H1 (cell line): ENCODE measurements at regions not wholly inside any gene's neighbourhood (a gene's known extent, or its start where the extent isn't known, plus 50 kb on each side); places are given as distances from the start of the nearest gene placed in this dataset.

Experiments used
- CTCF ChIA-PET: fragments of 300-600 bp; sonication (Branson Sonifier 250); formaldehyde crosslinking; loops from one replicate; lab custom pipeline; 2021; ENCODE audit not compliant: partially characterized antibody; lab: Charles Lee
- POLR2A ChIA-PET: fragments of 300-600 bp; sonication (Branson Sonifier 250); formaldehyde crosslinking; loops from one replicate; lab custom pipeline; 2021; ENCODE audit warnings: inconsistent platforms; ENCODE audit not compliant: partially characterized antibody; lab: Charles Lee
- DNase-seq, 2 experiments: peaks; one replicate each; pipeline versions ENCODE4 v3.0.0 to v3.0.0-alpha.2; 2010 to 2022; ENCODE audit warnings: low spot score in 2 of 2, low read depth in 1 of 2, mixed read lengths in 1 of 2
- FAIRE-seq: peaks from 2 replicates; lab custom pipeline; 2011; peaks lifted over from hg19 to GRCh38; lab: Jason Lieb, UNC
- H2AFZ ChIP-seq: 2 replicates; pipeline ENCODE4 v1.8.1; 2012; ENCODE audit warnings: low read length, inconsistent platforms
- H2AK5ac ChIP-seq: 2 replicates; pipeline ENCODE4 v1.6.1; 2013; ENCODE audit warnings: low read depth, low read length
- H2BK120ac ChIP-seq: replicated peaks from 2 replicates; pipeline ENCODE3; 2013; ENCODE audit warnings: low read depth, low read length, inconsistent platforms
- H2BK12ac ChIP-seq: 2 replicates; pipeline ENCODE4 v1.6.1; 2013; ENCODE audit warnings: low read depth, low read length
- H2BK15ac ChIP-seq: 2 replicates; pipeline ENCODE4 v1.6.1; 2013; ENCODE audit warnings: low read length
- H2BK20ac ChIP-seq: 2 replicates; pipeline ENCODE4 v1.6.1; 2013; ENCODE audit warnings: low read length
- H2BK5ac ChIP-seq: 2 replicates; pipeline ENCODE4 v1.6.1; 2013; ENCODE audit warnings: low read depth, low read length
- H3K14ac ChIP-seq: 2 replicates; pipeline ENCODE4 v1.6.1; 2013; ENCODE audit warnings: inconsistent platforms; ENCODE audit not compliant: insufficient read length
- H3K18ac ChIP-seq: 2 replicates; pipeline ENCODE4 v1.6.1; 2013; ENCODE audit warnings: low read length; ENCODE audit errors: extremely low read depth
- H3K23ac ChIP-seq: 2 replicates; pipeline ENCODE4 v1.6.1; 2013; ENCODE audit warnings: inconsistent platforms; ENCODE audit not compliant: insufficient read length
- H3K23me2 ChIP-seq: 2 replicates; pipeline ENCODE4 v1.6.1; 2013; ENCODE audit warnings: low read depth, low read length
- H3K27ac ChIP-seq: 2 replicates; pipeline ENCODE4 v1.6.1; 2011; ENCODE audit warnings: low read depth, low read length, inconsistent platforms
- H3K27me3 ChIP-seq, 4 experiments: replicated peaks in 1 of 4; 1 replicate in 1 of 4; 2 replicates in 3 of 4; pipeline versions ENCODE4 v1.6.1 to v1.8.1; 2011 to 2013; ENCODE audit warnings: low read length in 3 of 4, mild to moderate bottlenecking in 3 of 4, inconsistent platforms in 2 of 4, mixed read lengths in 2 of 4, moderate library complexity in 1 of 4; ENCODE audit not compliant: control insufficient read depth in 3 of 4, insufficient read depth in 3 of 4; ENCODE audit errors: extremely low read depth in 1 of 4
- H3K36me3 ChIP-seq, 4 experiments: 2 replicates each; pipeline versions ENCODE4 v1.6.1 to v1.8.1; 2011 to 2013; ENCODE audit warnings: mild to moderate bottlenecking in 4 of 4, low read length in 3 of 4, moderate library complexity in 2 of 4, control low read depth in 1 of 4, inconsistent platforms in 1 of 4; ENCODE audit not compliant: insufficient read depth in 4 of 4, control insufficient read depth in 2 of 4
- H3K4ac ChIP-seq: replicated peaks from 2 replicates; pipeline ENCODE3; 2013; ENCODE audit warnings: low read length, low read depth, mixed read lengths, inconsistent platforms; ENCODE audit not compliant: insufficient read length
- H3K4me1 ChIP-seq, 4 experiments: replicated peaks in 1 of 4; 1 replicate in 1 of 4; 2 replicates in 3 of 4; pipeline versions ENCODE4 v1.6.1 to v1.8.1; 2011 to 2013; ENCODE audit warnings: low read length in 3 of 4, inconsistent platforms in 2 of 4, mixed read lengths in 1 of 4; ENCODE audit not compliant: insufficient read depth in 4 of 4, control insufficient read depth in 3 of 4
- H3K4me2 ChIP-seq, 2 experiments: 2 replicates each; pipeline versions ENCODE4 v1.6.1 to v1.8.1; 2011 to 2013; ENCODE audit warnings: low read depth in 2 of 2, low read length in 2 of 2, control low read depth in 1 of 2, inconsistent platforms in 1 of 2, mild to moderate bottlenecking in 1 of 2; ENCODE audit not compliant: insufficient read depth in 1 of 2
- H3K4me3 ChIP-seq, 4 experiments: fragments of 200-600, 300-600 bp in 1 of 4; sonication (generic), shearing (Covaris generic), sonication (Bioruptor Twin) in 1 of 4; 2 replicates each; pipeline versions ENCODE4 v1.5.1 to v1.8.1; 2011 to 2016; ENCODE audit warnings: low read length in 4 of 4, low read depth in 3 of 4, control low read depth in 2 of 4, inconsistent platforms in 2 of 4, mild to moderate bottlenecking in 2 of 4, mixed read lengths in 1 of 4, moderate library complexity in 1 of 4; ENCODE audit not compliant: insufficient read depth in 2 of 4; ENCODE audit errors: extremely low read depth in 1 of 4
- H3K56ac ChIP-seq: replicated peaks from 2 replicates; pipeline ENCODE3; 2013; ENCODE audit warnings: low read depth, mild to moderate bottlenecking, mixed read lengths, low read length, inconsistent platforms; ENCODE audit not compliant: insufficient read length
- H3K79me1 ChIP-seq: 2 replicates; pipeline ENCODE4 v1.6.1; 2013; ENCODE audit warnings: low read depth, low read length, control low read depth
- H3K79me2 ChIP-seq, 2 experiments: 2 replicates each; pipeline versions ENCODE4 v1.6.1 to v1.8.1; 2012 to 2013; ENCODE audit warnings: low read length in 2 of 2, mild to moderate bottlenecking in 2 of 2, inconsistent platforms in 1 of 2; ENCODE audit not compliant: insufficient read depth in 2 of 2, control insufficient read depth in 1 of 2
- H3K9ac ChIP-seq, 4 experiments: replicated peaks in 1 of 4; 1 replicate in 1 of 4; 2 replicates in 3 of 4; pipeline versions ENCODE4 v1.6.1 to v1.8.1; 2011 to 2013; ENCODE audit warnings: low read depth in 3 of 4, low read length in 3 of 4, control low read depth in 2 of 4, mild to moderate bottlenecking in 2 of 4, moderate library complexity in 2 of 4, inconsistent platforms in 1 of 4; ENCODE audit errors: extremely low read depth in 1 of 4
- H3K9me3 ChIP-seq, 2 experiments: 2 replicates each; pipeline versions ENCODE4 v1.6.1 to v1.8.1; 2012 to 2013; ENCODE audit warnings: mild to moderate bottlenecking in 2 of 2, moderate library complexity in 2 of 2, control low read depth in 1 of 2, inconsistent platforms in 1 of 2, low read depth in 1 of 2, low read length in 1 of 2, mixed read lengths in 1 of 2; ENCODE audit not compliant: insufficient read depth in 2 of 2
- H4K20me1 ChIP-seq, 2 experiments: replicated peaks in 1 of 2; 2 replicates each; pipeline versions ENCODE3 to v1.8.1; 2011 to 2013; ENCODE audit warnings: inconsistent platforms in 2 of 2, low read length in 2 of 2, mild to moderate bottlenecking in 1 of 2; ENCODE audit not compliant: insufficient read depth in 2 of 2, control insufficient read depth in 1 of 2
- H4K5ac ChIP-seq: 2 replicates; pipeline ENCODE4 v1.6.1; 2013; ENCODE audit warnings: low read length, low read depth, mixed read lengths, inconsistent platforms; ENCODE audit not compliant: insufficient read length
- H4K8ac ChIP-seq: 2 replicates; pipeline ENCODE4 v1.8.0; 2013; ENCODE audit warnings: mild to moderate bottlenecking, moderate library complexity, low read length, inconsistent platforms; ENCODE audit not compliant: insufficient read depth; ENCODE audit errors: extremely low read depth
- H4K91ac ChIP-seq: replicated peaks from 2 replicates; pipeline ENCODE3; 2013; ENCODE audit warnings: low read length, mixed read lengths, inconsistent platforms; ENCODE audit not compliant: insufficient read length
- CHD1 ChIP-seq: IDR thresholded peaks from 2 replicates; pipeline ENCODE4 v1.6.1; 2012; ENCODE audit warnings: low read depth, low read length, improper control_type of control experiment
- CHD2 ChIP-seq: IDR thresholded peaks from 2 replicates; pipeline ENCODE4 v1.6.1; 2012; ENCODE audit warnings: low read length, improper control_type of control experiment
- EGR1 ChIP-seq: IDR thresholded peaks from 2 replicates; pipeline ENCODE4 v1.6.1; 2011; ENCODE audit warnings: low read depth, low read length, borderline replicate concordance
- EP300 ChIP-seq, 2 experiments: IDR thresholded peaks; 1 replicate in 1 of 2; 2 replicates in 1 of 2; pipeline ENCODE4 v1.6.1; 2011 to 2012; ENCODE audit warnings: low read depth in 2 of 2, low read length in 2 of 2, mild to moderate bottlenecking in 2 of 2, borderline replicate concordance in 1 of 2, inconsistent platforms in 1 of 2, moderate library complexity in 1 of 2
- EZH2 ChIP-seq: fragments of 200-600 bp; sonication (generic); IDR thresholded peaks from 2 replicates; pipeline ENCODE4 v1.7.1; 2012; ENCODE audit warnings: low read depth, mild to moderate bottlenecking, moderate library complexity, low read length, inconsistent platforms; ENCODE audit not compliant: severe bottlenecking
- JUND ChIP-seq: IDR thresholded peaks from 2 replicates; pipeline ENCODE4 v1.6.1; 2011; ENCODE audit warnings: mild to moderate bottlenecking, improper control_type of control experiment, low read length
- KDM4A ChIP-seq: IDR thresholded peaks from one replicate; pipeline ENCODE4 v1.7.1; 2012; ENCODE audit warnings: low read depth, mild to moderate bottlenecking, moderate library complexity, low read length, inconsistent platforms; ENCODE audit not compliant: severe bottlenecking
- NANOG ChIP-seq: IDR thresholded peaks from 2 replicates; pipeline ENCODE4 v1.6.1; 2011; ENCODE audit warnings: low read length, low read depth, mild to moderate bottlenecking, inconsistent platforms; ENCODE audit not compliant: insufficient read depth, poor library complexity, severe bottlenecking
- NRF1 ChIP-seq: IDR thresholded peaks from 2 replicates; pipeline ENCODE4 v1.6.1; 2011; ENCODE audit warnings: mild to moderate bottlenecking, low read depth, low read length, improper control_type of control experiment
- SP1 ChIP-seq: IDR thresholded peaks from 2 replicates; pipeline ENCODE4 v1.6.1; 2011; ENCODE audit warnings: low read depth, low read length
- SP2 ChIP-seq: IDR thresholded peaks from 2 replicates; pipeline ENCODE4 v1.6.1; 2012; ENCODE audit warnings: mild to moderate bottlenecking, low read length, inconsistent platforms
- TBP ChIP-seq: IDR thresholded peaks from 2 replicates; pipeline ENCODE4 v1.6.1; 2011; ENCODE audit warnings: low read depth, low read length, improper control_type of control experiment
- TCF12 ChIP-seq: IDR thresholded peaks from 2 replicates; pipeline ENCODE4 v1.6.1; 2011; ENCODE audit warnings: low read depth, mild to moderate bottlenecking, low read length
- TF ChIP-seq, protein P1 (sequence below): IDR thresholded peaks from 2 replicates; pipeline ENCODE4 v1.6.1; 2012; ENCODE audit warnings: inconsistent platforms
- TF ChIP-seq, protein P2 (sequence below): IDR thresholded peaks from 2 replicates; pipeline ENCODE4 v1.6.1; 2011; ENCODE audit warnings: low read depth, mild to moderate bottlenecking, low read length; ENCODE audit not compliant: insufficient read depth

DNA sequence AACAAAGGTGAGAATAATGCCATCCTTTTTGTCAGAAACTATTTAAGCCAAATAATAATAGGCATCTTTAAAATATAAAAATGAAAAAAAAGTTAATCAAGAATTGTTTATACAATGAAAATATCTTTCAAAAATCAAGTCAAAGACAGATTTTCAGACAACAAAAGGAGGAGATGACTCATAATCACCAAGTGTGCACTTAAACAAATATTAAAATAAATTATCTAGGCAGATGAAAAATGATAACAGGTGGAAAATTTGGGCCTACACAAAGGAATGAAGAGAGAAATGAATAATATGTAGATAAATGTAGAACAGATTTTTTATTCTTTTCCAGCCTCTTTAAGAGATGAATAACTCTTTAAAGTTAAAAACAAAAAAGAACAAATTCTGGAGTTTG is 250.0 kb upstream of the PLEKHG7 start:
- H3K4me2 ChIP-seq = no peak overlapping the region
- POLR2A ChIA-PET = no interaction called here
- TF ChIP-seq, protein P1, sequence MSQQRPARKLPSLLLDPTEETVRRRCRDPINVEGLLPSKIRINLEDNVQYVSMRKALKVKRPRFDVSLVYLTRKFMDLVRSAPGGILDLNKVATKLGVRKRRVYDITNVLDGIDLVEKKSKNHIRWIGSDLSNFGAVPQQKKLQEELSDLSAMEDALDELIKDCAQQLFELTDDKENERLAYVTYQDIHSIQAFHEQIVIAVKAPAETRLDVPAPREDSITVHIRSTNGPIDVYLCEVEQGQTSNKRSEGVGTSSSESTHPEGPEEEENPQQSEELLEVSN = no peak
- TF ChIP-seq JUND = no peak
- TF ChIP-seq, protein P2, sequence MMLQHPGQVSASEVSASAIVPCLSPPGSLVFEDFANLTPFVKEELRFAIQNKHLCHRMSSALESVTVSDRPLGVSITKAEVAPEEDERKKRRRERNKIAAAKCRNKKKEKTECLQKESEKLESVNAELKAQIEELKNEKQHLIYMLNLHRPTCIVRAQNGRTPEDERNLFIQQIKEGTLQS = no peak
- TF ChIP-seq NRF1 = no peak
- TF ChIP-seq SP1 = no peak
- no peak for TF ChIP-seq TCF12
- TF ChIP-seq KDM4A = no peak
- no peak for TF ChIP-seq CHD1
- TF ChIP-seq NANOG = no peak
- TF ChIP-seq CHD2 = no peak
- TF ChIP-seq EZH2 = no peak
- no peak for TF ChIP-seq EGR1
- TF ChIP-seq EP300 (IDR thresholded peaks at IDR 0.05; ENCODE audit: borderline replicate concordance in 1 of 2, low read depth in 2 of 2, low read length in 2 of 2) = no peak
- TF ChIP-seq TBP = no peak
- TF ChIP-seq SP2 = no peak

More for the DNA sequence above, 250.0 kb upstream of the PLEKHG7 start:
- H3K27me3 ChIP-seq = no peaks in the 10 kb centered on the region
- H3K36me3 ChIP-seq = no peaks in the 10 kb centered on the region
- no peak overlapping the region for H2BK120ac ChIP-seq
- no peak overlapping the region for H2AK5ac ChIP-seq
- H2BK15ac ChIP-seq = no peak overlapping the region
- no peak overlapping the region for H3K14ac ChIP-seq
- no peak overlapping the region for H3K18ac ChIP-seq
- H3K23ac ChIP-seq = no peak overlapping the region
- H2BK20ac ChIP-seq = no peak overlapping the region
- H2BK5ac ChIP-seq = no peak overlapping the region
- FAIRE-seq = no peak
- H2BK12ac ChIP-seq = no peak overlapping the region
- no peak overlapping the region for H4K5ac ChIP-seq
- H3K9ac ChIP-seq = no peak overlapping the region
- CTCF ChIA-PET = no interaction called here
- no peak for DNase-seq
- H3K79me2 ChIP-seq = no peaks in the 10 kb centered on the region
- no peak overlapping the region for H4K8ac ChIP-seq
- H4K91ac ChIP-seq = no peak overlapping the region
- H4K20me1 ChIP-seq = no peaks in the 10 kb centered on the region
- no peak overlapping the region for H3K56ac ChIP-seq
- no peak overlapping the region for H2AFZ ChIP-seq
- H3K79me1 ChIP-seq = no peaks in the 10 kb centered on the region
- H3K23me2 ChIP-seq = no peaks in the 10 kb centered on the region
- no peaks in the 10 kb centered on the region for H3K4me1 ChIP-seq
- no peak overlapping the region for H3K27ac ChIP-seq
- no peak overlapping the region for H3K4ac ChIP-seq
- H3K9me3 ChIP-seq = 0 out of 4 replicates have a peak, but pooled peaks cover 0 to 5% of the 10 kb centered on the region in 2 experiments
- no peak overlapping the region for H3K4me3 ChIP-seq
